Ovary (tissue), 3 donors: ENCODE measurements at regions not wholly inside any gene's neighbourhood (a gene's known extent, or its start where the extent isn't known, plus 50 kb on each side); places are given as distances from the start of the nearest gene placed in this dataset.

Experiments
- EP300 ChIP-seq: sonication (generic); formaldehyde crosslinking; IDR thresholded peaks from one replicate; pipeline ENCODE4 v1.6.1; 2017; ENCODE audit warnings: antibody characterized with exemption
- POLR2A ChIP-seq: fragments of 450-650 bp; IDR thresholded peaks from one replicate; pipeline ENCODE4 v1.6.1; 2017; ENCODE audit warnings: antibody characterized with exemption, mild to moderate bottlenecking, moderate library complexity
- TF ChIP-seq, protein P1 (sequence below), 3 donors: fragments of 450-650 bp in 2 of 3; fragments of 200-600 bp in 1 of 3; IDR thresholded peaks; one replicate each; pipeline versions ENCODE4 v1.5.1 to v1.8.0; 2016 to 2022; ENCODE audit warnings: antibody characterized with exemption in 3 of 3, mild to moderate bottlenecking in 1 of 3
- donor health status: DM: no; HTN: no; CAD: no.

DNA sequence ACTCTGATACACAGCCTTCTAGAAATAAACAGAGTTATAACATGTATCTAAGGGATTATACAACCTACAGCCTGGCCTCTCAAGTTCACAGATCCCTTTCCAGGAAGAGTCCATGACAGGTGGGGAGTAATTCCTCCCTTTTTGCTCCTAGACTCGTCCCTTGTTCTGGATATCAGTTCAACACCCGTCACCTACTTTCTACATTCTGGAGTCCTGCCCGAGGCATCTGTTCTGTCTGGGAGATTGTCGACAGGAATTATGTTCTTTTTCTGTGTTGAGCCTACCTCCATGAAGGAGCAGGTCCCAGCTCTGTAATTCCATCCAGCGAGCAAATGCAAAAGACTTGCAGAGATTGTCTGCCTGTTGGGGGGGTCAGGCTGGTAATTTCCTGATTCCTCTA, 224.6 kb upstream of the NTM start:
- TF ChIP-seq, protein P1, sequence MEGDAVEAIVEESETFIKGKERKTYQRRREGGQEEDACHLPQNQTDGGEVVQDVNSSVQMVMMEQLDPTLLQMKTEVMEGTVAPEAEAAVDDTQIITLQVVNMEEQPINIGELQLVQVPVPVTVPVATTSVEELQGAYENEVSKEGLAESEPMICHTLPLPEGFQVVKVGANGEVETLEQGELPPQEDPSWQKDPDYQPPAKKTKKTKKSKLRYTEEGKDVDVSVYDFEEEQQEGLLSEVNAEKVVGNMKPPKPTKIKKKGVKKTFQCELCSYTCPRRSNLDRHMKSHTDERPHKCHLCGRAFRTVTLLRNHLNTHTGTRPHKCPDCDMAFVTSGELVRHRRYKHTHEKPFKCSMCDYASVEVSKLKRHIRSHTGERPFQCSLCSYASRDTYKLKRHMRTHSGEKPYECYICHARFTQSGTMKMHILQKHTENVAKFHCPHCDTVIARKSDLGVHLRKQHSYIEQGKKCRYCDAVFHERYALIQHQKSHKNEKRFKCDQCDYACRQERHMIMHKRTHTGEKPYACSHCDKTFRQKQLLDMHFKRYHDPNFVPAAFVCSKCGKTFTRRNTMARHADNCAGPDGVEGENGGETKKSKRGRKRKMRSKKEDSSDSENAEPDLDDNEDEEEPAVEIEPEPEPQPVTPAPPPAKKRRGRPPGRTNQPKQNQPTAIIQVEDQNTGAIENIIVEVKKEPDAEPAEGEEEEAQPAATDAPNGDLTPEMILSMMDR (IDR thresholded peaks at IDR 0.05): no peak
- no peak for TF ChIP-seq EP300
- no peak for TF ChIP-seq POLR2A
